ENCODE measurements at regions not wholly inside any gene's neighbourhood (a gene's known extent, or its start where the extent isn't known, plus 50 kb on each side); places are given as distances from the start of the nearest gene placed in this dataset.

DNA sequence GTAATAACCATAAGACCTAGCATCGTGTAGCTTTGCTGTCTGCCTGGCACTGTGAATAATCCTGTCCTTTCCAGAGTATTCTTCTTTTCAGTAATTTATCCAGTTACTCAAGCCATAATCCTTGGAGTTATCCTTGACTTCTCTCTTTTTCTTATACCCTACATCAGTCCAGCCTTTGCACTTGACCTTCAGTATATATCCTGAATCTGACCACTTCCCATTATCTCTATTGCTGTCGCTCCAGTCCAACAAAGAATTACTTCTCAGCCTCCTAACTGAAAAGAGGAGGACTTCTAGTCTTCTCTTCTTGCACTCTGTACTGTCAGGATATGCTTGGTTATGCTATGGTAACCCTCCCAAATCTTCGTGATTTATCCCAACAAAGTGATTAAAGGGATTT, 393.8 kb downstream of the SHQ1 start:
- no peaks in the 10 kb centered on the region for H3K4me1 ChIP-seq (ENCODE audit: control insufficient read depth, insufficient read depth, low read length)
- peaks cover 6% of the 10 kb centered on the region; the same call in 1 of the 2 replicates for H3K27me3 ChIP-seq (ENCODE audit: control insufficient read depth, insufficient read depth, low read length)
- H3K27ac ChIP-seq (ENCODE audit: low read length): no peak overlapping the region
- ATAC-seq: no peak
- ChIA-PET POLR2A (no interaction called here), CTCF (no interaction called here)
- in situ Hi-C loops (cut with HindIII; ENCODE audit: low pct_unique_long_range_greater_than_20kb, low sequenced_read_pairs): no loop called here
- intact Hi-C loops (cut with micrococcal nuclease; ENCODE audit: unreplicated experiment): no loop called here
- no peak for TF ChIP-seq TCF7L2 (IDR thresholded peaks at IDR 0.05; ENCODE audit: low read depth, low read length)
- TF ChIP-seq CTCF (IDR thresholded peaks at IDR 0.05): no peak
- no peak for TF ChIP-seq REST (IDR thresholded peaks at IDR 0.05; ENCODE audit: insufficient read depth in 1 of 2, low read depth in 2 of 2, low read length in 1 of 2)
- TF ChIP-seq POLR2AphosphoS5 (IDR thresholded peaks at IDR 0.05; ENCODE audit: low read depth, low read length): no peak
- TF ChIP-seq SIN3A (IDR thresholded peaks at IDR 0.05; ENCODE audit: borderline replicate concordance, insufficient read depth, low read depth, low read length): no peak
- DNase-seq (ENCODE audit: low read depth, low spot score): no peak
- H3K4me3 ChIP-seq (ENCODE audit: low read depth in 2 of 2, low read length in 2 of 2): no peak overlapping the region
- H3K9me3 ChIP-seq (ENCODE audit: control insufficient read depth, insufficient read depth, low read depth, low read length): no peaks in the 10 kb centered on the region
- no TSS peak for BruUV-seq (replicated peaks)
- no peaks in the 10 kb centered on the region for H3K36me3 ChIP-seq (ENCODE audit: control insufficient read depth, insufficient read depth, low read length)

- intact Hi-C loops (cut with micrococcal nuclease; ENCODE audit: unreplicated experiment) (no loop called here), in situ Hi-C loops (cut with HindIII; ENCODE audit: low pct_unique_long_range_greater_than_20kb, low sequenced_read_pairs) (no loop called here)
- H3K9me3 ChIP-seq (ENCODE audit: control insufficient read depth, insufficient read depth, low read depth, low read length): no peaks in the 10 kb centered on the region
- TF ChIP-seq CTCF (IDR thresholded peaks at IDR 0.05): no peak
- TF ChIP-seq REST (IDR thresholded peaks at IDR 0.05; ENCODE audit: insufficient read depth in 1 of 2, low read depth in 2 of 2, low read length in 1 of 2): no peak
- TF ChIP-seq POLR2AphosphoS5 (IDR thresholded peaks at IDR 0.05; ENCODE audit: low read depth, low read length): no peak
- no peak for TF ChIP-seq SIN3A (IDR thresholded peaks at IDR 0.05; ENCODE audit: borderline replicate concordance, insufficient read depth, low read depth, low read length)
- TF ChIP-seq TCF7L2 (IDR thresholded peaks at IDR 0.05; ENCODE audit: low read depth, low read length): no peak
- H3K27ac ChIP-seq (ENCODE audit: low read length): no peak overlapping the region
- no peaks in the 10 kb centered on the region for H3K4me1 ChIP-seq (ENCODE audit: control insufficient read depth, insufficient read depth, low read length)
- ChIA-PET CTCF (no interaction called here), POLR2A (no interaction called here)
- no peaks in the 10 kb centered on the region for H3K36me3 ChIP-seq (ENCODE audit: control insufficient read depth, insufficient read depth, low read length)
- H3K4me3 ChIP-seq (ENCODE audit: low read depth in 2 of 2, low read length in 2 of 2): no peak overlapping the region
- BruUV-seq (replicated peaks): no TSS peak
- ATAC-seq (no peak), DNase-seq (ENCODE audit: low read depth, low spot score) (no peak)
- peaks cover 6% of the 10 kb centered on the region; the same call in 1 of the 2 replicates for H3K27me3 ChIP-seq (ENCODE audit: control insufficient read depth, insufficient read depth, low read length)
Measured at GRCh38 chr3:72453706-72454105, 394.5 kb downstream of the SHQ1 start.
